ENCODE measurements at regions not wholly inside any gene's neighbourhood (a gene's known extent, or its start where the extent isn't known, plus 50 kb on each side); places are given as distances from the start of the nearest gene placed in this dataset.
A peak's percentile ranks its signal among the peaks of the same experiment; 100 is the strongest.

GRCh38 chr16:73756289-73757178 lies 540.1 kb upstream of the PSMD7 start:
- WGBS = 85% methylated on average over 16 of the region's 16 CpGs
- intact Hi-C loops (cut with DNase I) = no loop called here
- TF ChIP-seq EP300 (IDR thresholded peaks at IDR 0.05) (no peak), CTCF (IDR thresholded peaks at IDR 0.05) (no peak), POLR2AphosphoS5 (IDR thresholded peaks at IDR 0.05) (no peak), POLR2A (IDR thresholded peaks at IDR 0.05; ENCODE audit: low read depth) (no peak)
- H3K27me3 ChIP-seq = no peaks in the 10 kb centered on the region
- no peaks in the 10 kb centered on the region for H3K36me3 ChIP-seq
- DNase-seq (ENCODE audit: extremely low spot score) = peak; percentile 88
- no peaks in the 10 kb centered on the region for H3K4me1 ChIP-seq
- H3K9me3 ChIP-seq = peaks cover 0 to 10% (median 4%) of the 10 kb centered on the region in 4 donors
- H3K4me3 ChIP-seq = no peak overlapping the region
- H3K27ac ChIP-seq (replicated peaks in 1 of 4) = no peak overlapping the region

GRCh38 chr16:73753931-73754330 lies 542.7 kb upstream of the PSMD7 start:
- Histone ChIP-seq H3K4me1 (no peaks in the 10 kb centered on the region), H3K4me3 (no peak overlapping the region), H3K27ac (replicated peaks in 1 of 4) (no peak overlapping the region), H3K36me3 (no peaks in the 10 kb centered on the region), H3K9me3 (peaks cover 0 to 4% (median 0%) of the 10 kb centered on the region in 4 donors), H3K27me3 (no peaks in the 10 kb centered on the region)
- 53% methylated on average over 3 of the region's 3 CpGs for WGBS
- TF ChIP-seq POLR2AphosphoS5 (IDR thresholded peaks at IDR 0.05) (no peak), POLR2A (IDR thresholded peaks at IDR 0.05; ENCODE audit: low read depth) (no peak), EP300 (IDR thresholded peaks at IDR 0.05) (no peak), CTCF (IDR thresholded peaks at IDR 0.05) (no peak)
- no peak for DNase-seq (ENCODE audit: extremely low spot score)
- intact Hi-C loops (cut with DNase I) = no loop called here

- H3K9me3 ChIP-seq = peaks cover 0 to 5% (median 1%) of the 10 kb centered on the region in 4 donors
- no peaks in the 10 kb centered on the region for H3K27me3 ChIP-seq
- intact Hi-C loops (cut with DNase I) = no loop called here
- no peak overlapping the region for H3K4me3 ChIP-seq
- no peak for TF ChIP-seq POLR2AphosphoS5 (IDR thresholded peaks at IDR 0.05)
- WGBS = 83% methylated on average over 3 of the region's 3 CpGs
- no peak for DNase-seq (ENCODE audit: extremely low spot score)
- no peaks in the 10 kb centered on the region for H3K4me1 ChIP-seq
- H3K27ac ChIP-seq (replicated peaks in 1 of 4) = no peak overlapping the region
- H3K36me3 ChIP-seq = no peaks in the 10 kb centered on the region
Measured at GRCh38 chr16:73750639-73751038, 546.0 kb upstream of the PSMD7 start.

GRCh38 chr16:73747328-73747727 lies 549.3 kb upstream of the PSMD7 start:
- Histone ChIP-seq H3K27me3 (no peaks in the 10 kb centered on the region), H3K4me3 (no peak overlapping the region), H3K27ac (replicated peaks in 1 of 4) (no peak overlapping the region), H3K4me1 (no peaks in the 10 kb centered on the region), H3K36me3 (no peaks in the 10 kb centered on the region), H3K9me3 (peaks cover 0 to 5% (median 1%) of the 10 kb centered on the region in 4 donors)
- intact Hi-C loops (cut with DNase I) = no loop called here
- DNase-seq (ENCODE audit: extremely low spot score) = no peak
- TF ChIP-seq POLR2A (IDR thresholded peaks at IDR 0.05; ENCODE audit: low read depth) = no peak
- no peak for TF ChIP-seq CTCF (IDR thresholded peaks at IDR 0.05)
- no peak for TF ChIP-seq POLR2AphosphoS5 (IDR thresholded peaks at IDR 0.05)
- TF ChIP-seq EP300 (IDR thresholded peaks at IDR 0.05) = no peak

GRCh38 chr16:73746554-73746953 lies 550.1 kb upstream of the PSMD7 start:
- Histone ChIP-seq H3K27ac (replicated peaks in 1 of 4) (no peak overlapping the region), H3K9me3 (peaks cover 0 to 5% (median 1%) of the 10 kb centered on the region in 4 donors), H3K27me3 (no peaks in the 10 kb centered on the region), H3K36me3 (no peaks in the 10 kb centered on the region), H3K4me3 (no peak overlapping the region), H3K4me1 (no peaks in the 10 kb centered on the region)
- 33% methylated on average over 2 of the region's 2 CpGs for WGBS
- intact Hi-C loops (cut with DNase I) = no loop called here
- no peak for DNase-seq (ENCODE audit: extremely low spot score)
- no peak for TF ChIP-seq POLR2A (IDR thresholded peaks at IDR 0.05; ENCODE audit: low read depth)
- TF ChIP-seq EP300 (IDR thresholded peaks at IDR 0.05) = no peak
- TF ChIP-seq CTCF (IDR thresholded peaks at IDR 0.05) = no peak
- no peak for TF ChIP-seq POLR2AphosphoS5 (IDR thresholded peaks at IDR 0.05)
